Fibroblast of lung (primary cell): ENCODE measurements at regions not wholly inside any gene's neighbourhood (a gene's known extent, or its start where the extent isn't known, plus 50 kb on each side); places are given as distances from the start of the nearest gene placed in this dataset.

Source experiments
- EZH2 ChIP-seq: IDR thresholded peaks from 2 replicates; pipeline ENCODE4 v1.5.1; 2012; ENCODE audit warnings: low read length, control low read depth, mild to moderate bottlenecking; ENCODE audit errors: missing control alignments
- TF ChIP-seq, protein P1 (sequence below), 2 donors: IDR thresholded peaks in 1 of 2; conservative IDR thresholded peaks in 1 of 2; 1 replicate in 1 of 2; 2 replicates in 1 of 2; pipeline ENCODE4 v1.5.1; 2011 to 2012; ENCODE audit warnings: low read length in 2 of 2, control low read depth in 1 of 2, inconsistent platforms in 1 of 2, low read depth in 1 of 2, mild to moderate bottlenecking in 1 of 2

DNA sequence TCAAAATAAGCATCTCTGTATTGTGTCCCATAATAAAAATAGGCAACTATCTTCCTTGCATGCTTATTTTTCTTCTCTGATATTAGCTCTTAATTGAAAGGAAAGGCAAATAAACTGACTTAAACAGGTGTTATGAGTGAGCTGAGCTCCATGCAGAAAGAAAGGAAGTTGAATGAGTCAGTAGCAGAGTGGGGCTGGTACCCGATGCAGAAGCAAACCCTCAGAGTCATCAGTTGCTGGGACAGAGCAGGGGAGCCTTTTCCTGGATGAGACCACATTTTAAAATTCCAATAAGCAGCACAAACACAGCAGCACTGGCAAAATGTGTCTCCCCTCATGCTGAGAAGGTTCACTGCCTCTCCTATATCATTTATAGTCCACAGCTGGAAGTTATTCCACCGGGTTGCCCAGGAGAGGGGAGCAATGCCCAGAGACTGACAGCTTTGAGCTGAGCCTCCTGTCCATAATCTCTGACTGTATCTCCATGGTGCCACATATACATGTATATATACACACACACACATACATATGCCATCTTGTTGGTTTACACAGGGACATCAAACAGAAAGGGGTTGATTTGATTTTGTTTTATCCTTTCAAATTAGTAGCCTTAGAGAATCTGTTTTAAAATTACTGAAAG, 274.3 kb upstream of the PPARGC1A start:
- TF ChIP-seq, protein P1, sequence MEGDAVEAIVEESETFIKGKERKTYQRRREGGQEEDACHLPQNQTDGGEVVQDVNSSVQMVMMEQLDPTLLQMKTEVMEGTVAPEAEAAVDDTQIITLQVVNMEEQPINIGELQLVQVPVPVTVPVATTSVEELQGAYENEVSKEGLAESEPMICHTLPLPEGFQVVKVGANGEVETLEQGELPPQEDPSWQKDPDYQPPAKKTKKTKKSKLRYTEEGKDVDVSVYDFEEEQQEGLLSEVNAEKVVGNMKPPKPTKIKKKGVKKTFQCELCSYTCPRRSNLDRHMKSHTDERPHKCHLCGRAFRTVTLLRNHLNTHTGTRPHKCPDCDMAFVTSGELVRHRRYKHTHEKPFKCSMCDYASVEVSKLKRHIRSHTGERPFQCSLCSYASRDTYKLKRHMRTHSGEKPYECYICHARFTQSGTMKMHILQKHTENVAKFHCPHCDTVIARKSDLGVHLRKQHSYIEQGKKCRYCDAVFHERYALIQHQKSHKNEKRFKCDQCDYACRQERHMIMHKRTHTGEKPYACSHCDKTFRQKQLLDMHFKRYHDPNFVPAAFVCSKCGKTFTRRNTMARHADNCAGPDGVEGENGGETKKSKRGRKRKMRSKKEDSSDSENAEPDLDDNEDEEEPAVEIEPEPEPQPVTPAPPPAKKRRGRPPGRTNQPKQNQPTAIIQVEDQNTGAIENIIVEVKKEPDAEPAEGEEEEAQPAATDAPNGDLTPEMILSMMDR (conservative IDR thresholded peaks at IDR 0.05 in 1 of 2, IDR thresholded peaks at IDR 0.05 in 1 of 2; ENCODE audit: low read depth in 1 of 2, low read length in 2 of 2), result no peak
- TF ChIP-seq EZH2, result no peak
